H1 (cell line): ENCODE measurements at regions not wholly inside any gene's neighbourhood (a gene's known extent, or its start where the extent isn't known, plus 50 kb on each side); places are given as distances from the start of the nearest gene placed in this dataset.

Experiments used
- BCL11A ChIP-seq, 2 experiments: IDR thresholded peaks; one replicate each; pipeline ENCODE4 v1.6.1; 2011; ENCODE audit warnings: low read depth in 2 of 2, low read length in 2 of 2, mild to moderate bottlenecking in 2 of 2
- CEBPB ChIP-seq: IDR thresholded peaks from 2 replicates; pipeline ENCODE4 v1.6.1; 2012; ENCODE audit warnings: low read depth, low read length
- CHD7 ChIP-seq: fragments of 300-600 bp; sonication (generic); IDR thresholded peaks from 2 replicates; pipeline ENCODE4 v1.7.1; 2012; ENCODE audit warnings: low read length, moderate library complexity, mild to moderate bottlenecking, inconsistent platforms; ENCODE audit not compliant: insufficient replicate concordance
- JUND ChIP-seq: IDR thresholded peaks from 2 replicates; pipeline ENCODE4 v1.6.1; 2011; ENCODE audit warnings: mild to moderate bottlenecking, improper control_type of control experiment, low read length
- RXRA ChIP-seq: IDR thresholded peaks from 2 replicates; pipeline ENCODE4 v1.6.1; 2011; ENCODE audit warnings: low read depth, mild to moderate bottlenecking, low read length, moderate library complexity; ENCODE audit not compliant: insufficient read depth
- TAF1 ChIP-seq: IDR thresholded peaks from 2 replicates; pipeline ENCODE4 v1.6.1; 2011; ENCODE audit warnings: mild to moderate bottlenecking, low read depth, low read length

GRCh38 chr1:88519156-88519555, 164.9 kb upstream of the PKN2 start (continued):
- no peak for TF ChIP-seq CHD7
- no peak for TF ChIP-seq CEBPB
- TF ChIP-seq BCL11A (IDR thresholded peaks at IDR 0.05; ENCODE audit: low read depth in 2 of 2, low read length in 2 of 2): no peak
- TF ChIP-seq RXRA: no peak
- TF ChIP-seq TAF1: no peak
- TF ChIP-seq JUND: no peak
- TF ChIP-seq, all 59 proteins: peak for 0
